ENCODE measurements at regions not wholly inside any gene's neighbourhood (a gene's known extent, or its start where the extent isn't known, plus 50 kb on each side); places are given as distances from the start of the nearest gene placed in this dataset.

- TF ChIP-seq GATA2 (IDR thresholded peaks at IDR 0.05; ENCODE audit: low read depth, low read length) (no peak), GATA3 (IDR thresholded peaks at IDR 0.05; ENCODE audit: low read depth, low read length) (no peak)
Observed at GRCh38 chr7:47028284-47028683, 553.6 kb downstream of the TNS3 start.

Measured in SH-SY5Y (cell line).